ENCODE measurements at regions not wholly inside any gene's neighbourhood (a gene's known extent, or its start where the extent isn't known, plus 50 kb on each side); places are given as distances from the start of the nearest gene placed in this dataset.

DNA sequence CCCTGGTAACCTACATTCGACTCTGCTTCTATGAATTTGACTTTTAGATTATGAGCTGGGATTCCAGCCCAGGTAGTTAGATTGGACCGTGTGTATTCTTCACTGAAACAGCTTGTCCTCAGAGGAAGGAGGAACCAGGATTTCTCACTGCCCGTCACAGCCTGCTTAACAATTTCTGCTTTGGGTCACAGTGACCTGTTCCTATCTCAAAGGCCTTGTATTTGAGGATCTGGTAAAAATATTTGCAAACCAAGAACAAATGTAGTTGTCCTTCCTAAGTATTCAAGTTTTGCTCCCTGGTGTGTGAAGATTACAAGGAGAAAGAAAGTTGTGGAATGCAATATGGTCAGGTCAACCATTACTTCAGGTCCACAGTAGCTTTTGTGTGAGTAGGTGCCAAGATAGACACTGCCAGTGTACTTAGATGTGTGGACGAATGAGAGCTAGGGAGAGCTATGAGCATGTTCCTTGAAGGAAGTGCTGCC, 55.1 kb downstream of the KIF4B start:
- TF ChIP-seq, protein P1, sequence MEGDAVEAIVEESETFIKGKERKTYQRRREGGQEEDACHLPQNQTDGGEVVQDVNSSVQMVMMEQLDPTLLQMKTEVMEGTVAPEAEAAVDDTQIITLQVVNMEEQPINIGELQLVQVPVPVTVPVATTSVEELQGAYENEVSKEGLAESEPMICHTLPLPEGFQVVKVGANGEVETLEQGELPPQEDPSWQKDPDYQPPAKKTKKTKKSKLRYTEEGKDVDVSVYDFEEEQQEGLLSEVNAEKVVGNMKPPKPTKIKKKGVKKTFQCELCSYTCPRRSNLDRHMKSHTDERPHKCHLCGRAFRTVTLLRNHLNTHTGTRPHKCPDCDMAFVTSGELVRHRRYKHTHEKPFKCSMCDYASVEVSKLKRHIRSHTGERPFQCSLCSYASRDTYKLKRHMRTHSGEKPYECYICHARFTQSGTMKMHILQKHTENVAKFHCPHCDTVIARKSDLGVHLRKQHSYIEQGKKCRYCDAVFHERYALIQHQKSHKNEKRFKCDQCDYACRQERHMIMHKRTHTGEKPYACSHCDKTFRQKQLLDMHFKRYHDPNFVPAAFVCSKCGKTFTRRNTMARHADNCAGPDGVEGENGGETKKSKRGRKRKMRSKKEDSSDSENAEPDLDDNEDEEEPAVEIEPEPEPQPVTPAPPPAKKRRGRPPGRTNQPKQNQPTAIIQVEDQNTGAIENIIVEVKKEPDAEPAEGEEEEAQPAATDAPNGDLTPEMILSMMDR (conservative IDR thresholded peaks at IDR 0.05; ENCODE audit: low read depth, low read length): no peak
- H3K4me3 ChIP-seq (ENCODE audit: low read depth, low read length): no peak overlapping the region
- DNase-seq (ENCODE audit: low read depth): no peak

DNA sequence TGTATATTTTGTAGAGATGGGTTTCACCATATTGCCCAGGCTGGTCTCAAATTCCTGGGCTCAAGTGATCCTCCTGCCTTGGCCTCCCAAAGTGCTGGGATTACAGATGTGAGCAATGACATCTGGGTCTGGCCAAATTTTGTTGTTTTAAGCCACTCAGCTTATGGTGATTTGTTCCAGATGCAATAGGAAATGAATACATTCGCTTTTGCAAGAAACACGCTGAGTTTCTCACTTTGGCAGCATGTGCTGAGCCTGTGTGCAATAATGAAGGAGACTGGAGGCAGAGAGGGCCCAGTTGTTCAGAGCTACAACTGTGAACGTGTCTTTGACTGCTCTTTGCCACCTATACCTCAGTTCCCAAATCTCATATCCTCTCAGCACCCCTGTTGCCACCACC, 56.4 kb downstream of the KIF4B start:
- no peak overlapping the region for H3K4me3 ChIP-seq (ENCODE audit: low read depth, low read length)
- TF ChIP-seq, protein P1 (conservative IDR thresholded peaks at IDR 0.05; ENCODE audit: low read depth, low read length): no peak
- no peak for DNase-seq (ENCODE audit: low read depth)

DNA sequence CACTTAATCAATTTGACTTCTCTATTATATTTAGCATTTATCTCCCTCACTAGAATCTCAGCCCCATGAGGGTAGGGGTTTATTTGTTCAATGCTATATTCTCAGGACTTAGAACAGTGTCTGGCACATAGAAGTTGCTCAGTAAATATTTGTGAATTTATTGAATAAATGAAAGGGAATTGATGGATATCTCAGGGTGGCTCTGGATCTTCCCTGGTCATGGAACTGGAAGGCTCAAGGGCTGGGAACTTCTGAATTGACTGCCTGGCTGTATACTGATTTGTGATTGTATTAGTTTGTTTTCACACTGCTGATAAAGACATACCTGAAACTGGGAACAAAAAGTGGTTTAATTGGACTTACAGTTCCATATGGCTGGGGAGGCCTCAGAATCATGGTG, 57.2 kb downstream of the KIF4B start:
- no peak for DNase-seq (ENCODE audit: low read depth)
- TF ChIP-seq, protein P1 (conservative IDR thresholded peaks at IDR 0.05; ENCODE audit: low read depth, low read length): no peak
- no peak overlapping the region for H3K4me3 ChIP-seq (ENCODE audit: low read depth, low read length)

DNA sequence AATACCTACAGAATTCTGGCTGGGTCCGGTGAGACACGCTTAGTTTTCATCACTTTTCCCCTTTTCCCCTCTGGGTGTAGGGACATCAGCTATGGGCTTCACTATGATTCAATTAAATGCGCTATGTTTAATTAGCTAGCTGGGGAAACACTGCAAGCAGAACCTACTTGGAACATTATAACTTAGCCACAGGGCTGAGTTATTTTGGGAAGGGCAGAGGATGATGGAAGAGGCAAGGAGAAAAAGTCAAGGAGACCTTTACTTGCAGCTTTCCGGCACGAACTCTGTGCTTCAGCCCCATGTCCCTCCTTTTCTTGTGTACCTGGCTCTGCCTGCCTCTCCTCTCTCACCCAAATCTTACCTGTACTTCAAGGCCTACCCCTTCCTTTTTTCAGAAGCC, 62.8 kb downstream of the KIF4B start:
- TF ChIP-seq, protein P1 (conservative IDR thresholded peaks at IDR 0.05; ENCODE audit: low read depth, low read length): no peak
- no peak for DNase-seq (ENCODE audit: low read depth)

DNA sequence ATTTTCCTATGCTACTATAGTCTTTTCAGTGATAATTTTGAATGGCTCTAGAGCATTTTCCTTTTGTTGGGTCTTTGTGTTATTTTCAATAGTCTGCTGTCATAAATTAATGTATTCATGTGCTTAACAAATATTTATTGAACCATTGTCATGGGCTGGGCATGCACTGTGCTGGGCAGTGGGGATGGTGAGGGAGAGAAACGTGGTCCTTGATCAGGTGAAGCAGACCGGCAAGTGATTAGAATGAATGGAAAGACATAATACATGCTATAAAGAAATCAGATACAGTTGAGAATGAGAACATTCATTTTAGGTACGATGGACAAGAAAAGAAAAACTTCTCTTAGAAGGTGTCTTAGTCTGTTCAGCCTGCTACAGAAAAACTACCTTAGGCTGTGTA, 66.1 kb downstream of the KIF4B start:
- TF ChIP-seq, protein P1 (conservative IDR thresholded peaks at IDR 0.05; ENCODE audit: low read depth, low read length): no peak
- no peak overlapping the region for H3K4me3 ChIP-seq (ENCODE audit: low read depth, low read length)
- DNase-seq (ENCODE audit: low read depth): no peak

More for the DNA sequence above, 62.8 kb downstream of the KIF4B start:
- H3K4me3 ChIP-seq (ENCODE audit: low read depth, low read length): no peak overlapping the region

DNA sequence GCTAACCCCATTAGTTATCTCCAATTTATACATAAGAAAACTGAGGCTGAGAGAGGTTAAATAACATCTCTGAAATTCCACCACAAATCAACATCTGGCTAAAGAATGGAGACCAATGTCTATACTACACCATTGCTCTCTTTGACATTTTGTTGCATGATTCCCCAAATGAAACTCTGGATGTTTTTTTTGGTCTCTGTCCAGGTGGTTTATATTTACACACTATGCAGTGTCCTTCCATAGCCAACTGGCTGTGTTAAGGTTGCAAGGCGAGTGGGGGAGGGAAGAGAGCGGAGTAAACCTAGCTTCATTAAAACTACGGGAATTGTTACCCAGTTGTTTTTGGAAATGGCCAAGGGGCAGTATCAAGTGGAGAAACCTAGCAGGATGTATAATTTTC, 67.2 kb downstream of the KIF4B start:
- TF ChIP-seq, protein P1 (conservative IDR thresholded peaks at IDR 0.05; ENCODE audit: low read depth, low read length): no peak
- peak; percentile 62 for DNase-seq (ENCODE audit: low read depth)
- no peak overlapping the region for H3K4me3 ChIP-seq (ENCODE audit: low read depth, low read length)

DNA sequence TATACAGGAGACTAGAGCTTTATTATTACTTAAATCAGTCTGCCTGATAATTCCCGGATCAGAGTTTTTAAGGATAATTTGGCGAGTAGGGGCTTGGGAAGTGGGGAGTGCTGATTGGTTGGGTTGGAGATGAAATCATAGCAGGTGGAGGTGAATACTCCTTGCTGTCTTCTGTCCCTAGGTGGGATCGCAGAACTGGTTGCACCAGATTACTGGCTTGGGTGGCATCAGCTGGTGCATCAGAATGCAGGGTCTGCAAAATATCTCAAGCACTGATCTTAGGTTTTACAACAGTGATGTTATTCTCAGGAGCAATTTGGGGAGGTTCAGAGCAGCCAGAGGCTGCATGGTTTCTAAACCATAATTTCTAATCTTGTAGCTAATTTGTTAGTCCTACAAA, 68.1 kb downstream of the KIF4B start:
- TF ChIP-seq, protein P1 (conservative IDR thresholded peaks at IDR 0.05; ENCODE audit: low read depth, low read length): no peak
- H3K4me3 ChIP-seq (ENCODE audit: low read depth, low read length): no peak overlapping the region
- DNase-seq (ENCODE audit: low read depth): no peak

All from choroid plexus epithelial cell (primary cell).